ENCODE measurements at regions not wholly inside any gene's neighbourhood (a gene's known extent, or its start where the extent isn't known, plus 50 kb on each side); places are given as distances from the start of the nearest gene placed in this dataset.

- H3K36me3 Mint-ChIP-seq (ENCODE audit: low read depth): no peaks in the 10 kb centered on the region
- H3K4me3 Mint-ChIP-seq: no peak overlapping the region
- no peaks in the 10 kb centered on the region for H3K9me3 Mint-ChIP-seq
- peaks cover 5% of the 10 kb centered on the region for H3K4me1 Mint-ChIP-seq (ENCODE audit: low read depth)
- H3K27ac Mint-ChIP-seq: no peak overlapping the region
- peaks cover 13% of the 10 kb centered on the region for H3K27me3 Mint-ChIP-seq (ENCODE audit: insufficient read depth)
- no peak for DNase-seq (ENCODE audit: low spot score)
- intact Hi-C loops (cut with micrococcal nuclease): no loop called here
Observed at GRCh38 chr4:184879271-184879670, 53.5 kb upstream of the ACSL1 start.

GRCh38 chr4:184882276-184882675 lies 56.5 kb upstream of the ACSL1 start:
- H3K27ac Mint-ChIP-seq: no peak overlapping the region
- no peaks in the 10 kb centered on the region for H3K9me3 Mint-ChIP-seq
- peaks cover 9% of the 10 kb centered on the region for H3K27me3 Mint-ChIP-seq (ENCODE audit: insufficient read depth)
- DNase-seq (ENCODE audit: low spot score): no peak
- H3K36me3 Mint-ChIP-seq (ENCODE audit: low read depth): no peaks in the 10 kb centered on the region
- intact Hi-C loops (cut with micrococcal nuclease): no loop called here
- no peak overlapping the region for H3K4me3 Mint-ChIP-seq
- H3K4me1 Mint-ChIP-seq (ENCODE audit: low read depth): no peaks in the 10 kb centered on the region

GRCh38 chr4:184883024-184883423 lies 57.3 kb upstream of the ACSL1 start:
- H3K9me3 Mint-ChIP-seq: no peaks in the 10 kb centered on the region
- peaks cover 12% of the 10 kb centered on the region for H3K27me3 Mint-ChIP-seq (ENCODE audit: insufficient read depth)
- H3K4me1 Mint-ChIP-seq (ENCODE audit: low read depth): no peaks in the 10 kb centered on the region
- H3K27ac Mint-ChIP-seq: no peak overlapping the region
- intact Hi-C loops (cut with micrococcal nuclease): no loop called here
- H3K36me3 Mint-ChIP-seq (ENCODE audit: low read depth): no peaks in the 10 kb centered on the region
- DNase-seq (ENCODE audit: low spot score): no peak
- H3K4me3 Mint-ChIP-seq: no peak overlapping the region

GRCh38 chr4:184884883-184885282 lies 59.1 kb upstream of the ACSL1 start:
- H3K9me3 Mint-ChIP-seq: no peaks in the 10 kb centered on the region
- H3K27ac Mint-ChIP-seq: no peak overlapping the region
- H3K4me3 Mint-ChIP-seq: no peak overlapping the region
- no peaks in the 10 kb centered on the region for H3K36me3 Mint-ChIP-seq (ENCODE audit: low read depth)
- peaks cover 2% of the 10 kb centered on the region for H3K4me1 Mint-ChIP-seq (ENCODE audit: low read depth)
- no peak for DNase-seq (ENCODE audit: low spot score)
- peaks cover 6% of the 10 kb centered on the region for H3K27me3 Mint-ChIP-seq (ENCODE audit: insufficient read depth)
- intact Hi-C loops (cut with micrococcal nuclease): no loop called here

- Mint-ChIP-seq H3K4me1 (ENCODE audit: low read depth) (peaks cover 9% of the 10 kb centered on the region), H3K27ac (no peak overlapping the region), H3K27me3 (ENCODE audit: insufficient read depth) (peaks cover 6% of the 10 kb centered on the region), H3K36me3 (ENCODE audit: low read depth) (no peaks in the 10 kb centered on the region), H3K4me3 (no peak overlapping the region), H3K9me3 (no peaks in the 10 kb centered on the region)
- no peak for DNase-seq (ENCODE audit: low spot score)
- intact Hi-C loops (cut with micrococcal nuclease): no loop called here
Observed at GRCh38 chr4:184885602-184886001, 59.8 kb upstream of the ACSL1 start.

- H3K4me3 Mint-ChIP-seq: no peak overlapping the region
- peaks cover 6% of the 10 kb centered on the region for H3K27me3 Mint-ChIP-seq (ENCODE audit: insufficient read depth)
- no peaks in the 10 kb centered on the region for H3K9me3 Mint-ChIP-seq
- H3K36me3 Mint-ChIP-seq (ENCODE audit: low read depth): no peaks in the 10 kb centered on the region
- peaks cover 10% of the 10 kb centered on the region for H3K4me1 Mint-ChIP-seq (ENCODE audit: low read depth)
- no peak for DNase-seq (ENCODE audit: low spot score)
- intact Hi-C loops (cut with micrococcal nuclease): no loop called here
- no peak overlapping the region for H3K27ac Mint-ChIP-seq
Observed at GRCh38 chr4:184887333-184887732, 61.6 kb upstream of the ACSL1 start.

GRCh38 chr4:184887947-184888346 lies 62.2 kb upstream of the ACSL1 start:
- intact Hi-C loops (cut with micrococcal nuclease): no loop called here
- no peaks in the 10 kb centered on the region for H3K9me3 Mint-ChIP-seq
- H3K36me3 Mint-ChIP-seq (ENCODE audit: low read depth): no peaks in the 10 kb centered on the region
- peaks cover 6% of the 10 kb centered on the region for H3K27me3 Mint-ChIP-seq (ENCODE audit: insufficient read depth)
- no peak overlapping the region for H3K27ac Mint-ChIP-seq
- H3K4me1 Mint-ChIP-seq (ENCODE audit: low read depth): peaks cover 10% of the 10 kb centered on the region
- no peak overlapping the region for H3K4me3 Mint-ChIP-seq
- no peak for DNase-seq (ENCODE audit: low spot score)

- H3K4me3 Mint-ChIP-seq: no peak overlapping the region
- H3K9me3 Mint-ChIP-seq: peaks cover 4% of the 10 kb centered on the region
- intact Hi-C loops (cut with micrococcal nuclease): no loop called here
- DNase-seq (ENCODE audit: low spot score): no peak
- H3K36me3 Mint-ChIP-seq (ENCODE audit: low read depth): no peaks in the 10 kb centered on the region
- peaks cover 10% of the 10 kb centered on the region for H3K4me1 Mint-ChIP-seq (ENCODE audit: low read depth)
- H3K27me3 Mint-ChIP-seq (ENCODE audit: insufficient read depth): peaks cover 10% of the 10 kb centered on the region
- H3K27ac Mint-ChIP-seq: no peak overlapping the region
Observed at GRCh38 chr4:184889666-184890335, 64.0 kb upstream of the ACSL1 start.

- H3K4me3 Mint-ChIP-seq: no peak overlapping the region
- no peak for DNase-seq (ENCODE audit: low spot score)
- no peaks in the 10 kb centered on the region for H3K36me3 Mint-ChIP-seq (ENCODE audit: low read depth)
- intact Hi-C loops (cut with micrococcal nuclease): no loop called here
- H3K27ac Mint-ChIP-seq: no peak overlapping the region
- peaks cover 12% of the 10 kb centered on the region for H3K27me3 Mint-ChIP-seq (ENCODE audit: insufficient read depth)
- H3K4me1 Mint-ChIP-seq (ENCODE audit: low read depth): peaks cover 10% of the 10 kb centered on the region
- peaks cover 4% of the 10 kb centered on the region for H3K9me3 Mint-ChIP-seq
Observed at GRCh38 chr4:184890499-184890898, 64.7 kb upstream of the ACSL1 start.

GRCh38 chr4:184891816-184892397 lies 66.1 kb upstream of the ACSL1 start:
- Mint-ChIP-seq H3K4me3 (no peak overlapping the region), H3K4me1 (ENCODE audit: low read depth) (peaks cover 13% of the 10 kb centered on the region), H3K27ac (no peak overlapping the region), H3K27me3 (ENCODE audit: insufficient read depth) (peaks cover 12% of the 10 kb centered on the region), H3K9me3 (peaks cover 4% of the 10 kb centered on the region), H3K36me3 (ENCODE audit: low read depth) (no peaks in the 10 kb centered on the region)
- DNase-seq (ENCODE audit: low spot score): no peak
- intact Hi-C loops (cut with micrococcal nuclease): no loop called here

GRCh38 chr4:184892999-184893398 lies 67.2 kb upstream of the ACSL1 start:
- H3K27me3 Mint-ChIP-seq (ENCODE audit: insufficient read depth): peaks cover 10% of the 10 kb centered on the region
- H3K36me3 Mint-ChIP-seq (ENCODE audit: low read depth): no peaks in the 10 kb centered on the region
- no peak overlapping the region for H3K4me3 Mint-ChIP-seq
- peaks cover 4% of the 10 kb centered on the region for H3K9me3 Mint-ChIP-seq
- no peak for DNase-seq (ENCODE audit: low spot score)
- no peak overlapping the region for H3K27ac Mint-ChIP-seq
- H3K4me1 Mint-ChIP-seq (ENCODE audit: low read depth): peaks cover 21% of the 10 kb centered on the region
- intact Hi-C loops (cut with micrococcal nuclease): no loop called here

- Mint-ChIP-seq H3K27ac (no peak overlapping the region), H3K4me3 (no peak overlapping the region), H3K27me3 (ENCODE audit: insufficient read depth) (peaks cover 12% of the 10 kb centered on the region), H3K4me1 (ENCODE audit: low read depth) (peaks cover 31% of the 10 kb centered on the region), H3K9me3 (peaks cover 4% of the 10 kb centered on the region), H3K36me3 (ENCODE audit: low read depth) (no peaks in the 10 kb centered on the region)
- no peak for DNase-seq (ENCODE audit: low spot score)
- intact Hi-C loops (cut with micrococcal nuclease): no loop called here
Observed at GRCh38 chr4:184893801-184894571, 68.2 kb upstream of the ACSL1 start.

- Mint-ChIP-seq H3K4me1 (ENCODE audit: low read depth) (peaks cover 27% of the 10 kb centered on the region), H3K27me3 (ENCODE audit: insufficient read depth) (peaks cover 10% of the 10 kb centered on the region), H3K9me3 (peaks cover 4% of the 10 kb centered on the region), H3K36me3 (ENCODE audit: low read depth) (no peaks in the 10 kb centered on the region), H3K4me3 (no peak overlapping the region), H3K27ac (no peak overlapping the region)
- DNase-seq (ENCODE audit: low spot score): no peak
- intact Hi-C loops (cut with micrococcal nuclease): no loop called here
Observed at GRCh38 chr4:184895012-184895695, 69.4 kb upstream of the ACSL1 start.
